NCI-H526 (cell line): ENCODE measurements at regions not wholly inside any gene's neighbourhood (a gene's known extent, or its start where the extent isn't known, plus 50 kb on each side); places are given as distances from the start of the nearest gene placed in this dataset.
"Not testable (repeated sequence)": the region's sequence is repeated elsewhere in the genome, so short reads cannot be mapped to it uniquely, and the experiment has no call there.

Experiments
- DNase-seq, 2 experiments: peaks; one replicate each; lab custom pipeline; 2025; lab: John Stamatoyannopoulos, UW

- no peak for DNase-seq
These were observed 139.9 kb upstream of the ELL2 start for GRCh38 chr5:96101358-96102089.

- DNase-seq: not testable (repeated sequence)
These were observed 135.8 kb upstream of the ELL2 start for GRCh38 chr5:96097488-96097887.

GRCh38 chr5:96096724-96097123 lies 135.1 kb upstream of the ELL2 start:
- DNase-seq: no peak

- no peak for DNase-seq
These were observed 133.3 kb upstream of the ELL2 start for GRCh38 chr5:96094904-96095303.

GRCh38 chr5:96093890-96094381 lies 132.3 kb upstream of the ELL2 start:
- DNase-seq: no peak

GRCh38 chr5:96093340-96093739 lies 131.7 kb upstream of the ELL2 start:
- no peak for DNase-seq

GRCh38 chr5:96091874-96092273 lies 130.2 kb upstream of the ELL2 start:
- no peak for DNase-seq

- DNase-seq: no peak
These were observed 128.6 kb upstream of the ELL2 start for GRCh38 chr5:96090215-96090614.

GRCh38 chr5:96088706-96089498 lies 127.3 kb upstream of the ELL2 start:
- DNase-seq: no peak

GRCh38 chr5:96087939-96088338 lies 126.3 kb upstream of the ELL2 start:
- no peak for DNase-seq

GRCh38 chr5:96084874-96085506 lies 123.3 kb upstream of the ELL2 start:
- DNase-seq: no peak

- DNase-seq: no peak
These were observed 121.8 kb upstream of the ELL2 start for GRCh38 chr5:96083361-96083881.

GRCh38 chr5:96081276-96081858 lies 119.7 kb upstream of the ELL2 start:
- no peak for DNase-seq

- no peak for DNase-seq
These were observed 118.9 kb upstream of the ELL2 start for GRCh38 chr5:96080557-96080956.

- no peak for DNase-seq
These were observed 118.3 kb upstream of the ELL2 start for GRCh38 chr5:96079962-96080361.

GRCh38 chr5:96079075-96079474 lies 117.4 kb upstream of the ELL2 start:
- no peak for DNase-seq

- DNase-seq: no peak
These were observed 114.8 kb upstream of the ELL2 start for GRCh38 chr5:96076451-96076850.

GRCh38 chr5:96075579-96076289 lies 114.1 kb upstream of the ELL2 start:
- peak in 1 of 2 experiments; percentile 2 for DNase-seq

GRCh38 chr5:96074870-96075269 lies 113.2 kb upstream of the ELL2 start:
- no peak for DNase-seq

GRCh38 chr5:96074460-96074859 lies 112.8 kb upstream of the ELL2 start:
- DNase-seq: no peak

- DNase-seq: no peak
These were observed 111.1 kb upstream of the ELL2 start for GRCh38 chr5:96072791-96073165.
